ENCODE measurements at regions not wholly inside any gene's neighbourhood (a gene's known extent, or its start where the extent isn't known, plus 50 kb on each side); places are given as distances from the start of the nearest gene placed in this dataset.

GRCh38 chr9:80648336-80648735 is 1041.0 kb downstream of the TLE1 start:
- no peak for TF ChIP-seq POLR2AphosphoS5 (IDR thresholded peaks at IDR 0.05)
- TF ChIP-seq, protein P1, sequence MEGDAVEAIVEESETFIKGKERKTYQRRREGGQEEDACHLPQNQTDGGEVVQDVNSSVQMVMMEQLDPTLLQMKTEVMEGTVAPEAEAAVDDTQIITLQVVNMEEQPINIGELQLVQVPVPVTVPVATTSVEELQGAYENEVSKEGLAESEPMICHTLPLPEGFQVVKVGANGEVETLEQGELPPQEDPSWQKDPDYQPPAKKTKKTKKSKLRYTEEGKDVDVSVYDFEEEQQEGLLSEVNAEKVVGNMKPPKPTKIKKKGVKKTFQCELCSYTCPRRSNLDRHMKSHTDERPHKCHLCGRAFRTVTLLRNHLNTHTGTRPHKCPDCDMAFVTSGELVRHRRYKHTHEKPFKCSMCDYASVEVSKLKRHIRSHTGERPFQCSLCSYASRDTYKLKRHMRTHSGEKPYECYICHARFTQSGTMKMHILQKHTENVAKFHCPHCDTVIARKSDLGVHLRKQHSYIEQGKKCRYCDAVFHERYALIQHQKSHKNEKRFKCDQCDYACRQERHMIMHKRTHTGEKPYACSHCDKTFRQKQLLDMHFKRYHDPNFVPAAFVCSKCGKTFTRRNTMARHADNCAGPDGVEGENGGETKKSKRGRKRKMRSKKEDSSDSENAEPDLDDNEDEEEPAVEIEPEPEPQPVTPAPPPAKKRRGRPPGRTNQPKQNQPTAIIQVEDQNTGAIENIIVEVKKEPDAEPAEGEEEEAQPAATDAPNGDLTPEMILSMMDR (IDR thresholded peaks at IDR 0.05), result no peak
- TF ChIP-seq POLR2A (IDR thresholded peaks at IDR 0.05; ENCODE audit: low read depth), result no peak
- TF ChIP-seq EP300 (IDR thresholded peaks at IDR 0.05), result no peak
